WTC11 (cell line): ENCODE measurements at regions not wholly inside any gene's neighbourhood (a gene's known extent, or its start where the extent isn't known, plus 50 kb on each side); places are given as distances from the start of the nearest gene placed in this dataset.

ENCODE experiments used
- ELF4 ChIP-seq: sonication (generic); formaldehyde crosslinking; IDR thresholded peaks from 2 replicates; pipeline ENCODE4 v1.8.1; 2022; ENCODE audit warnings: low read depth, mild to moderate bottlenecking, moderate library complexity, missing genetic modification reagents
- ESRRA ChIP-seq: sonication (generic); formaldehyde crosslinking; IDR thresholded peaks from 2 replicates; pipeline ENCODE4 v1.8.1; 2022; ENCODE audit warnings: mild to moderate bottlenecking, missing genetic modification reagents, borderline replicate concordance
- IRF2 ChIP-seq: sonication (generic); formaldehyde crosslinking; IDR thresholded peaks from 2 replicates; pipeline ENCODE4 v1.8.0; 2022; ENCODE audit warnings: low read depth, missing genetic modification reagents, borderline replicate concordance
- JAZF1 ChIP-seq: fragments of 250-450 bp; sonication (Bioruptor Pico); IDR thresholded peaks from 2 replicates; pipeline ENCODE4 v1.9.0; 2021; ENCODE audit warnings: moderate library complexity, mild to moderate bottlenecking, inconsistent platforms
- NFYB ChIP-seq: sonication (generic); formaldehyde crosslinking; conservative IDR thresholded peaks from 2 replicates; pipeline ENCODE4 v1.8.0; 2022; ENCODE audit warnings: low read depth, missing genetic modification reagents
- TF ChIP-seq, protein P1 (sequence below): sonication (generic); formaldehyde crosslinking; IDR thresholded peaks from 2 replicates; pipeline ENCODE4 v1.8.1; 2022; ENCODE audit warnings: low read depth, missing genetic modification reagents, borderline replicate concordance
- TF ChIP-seq, protein P2 (sequence below): fragments of 200-600 bp; IDR thresholded peaks from 2 replicates; pipeline ENCODE4 v1.8.0; 2022; ENCODE audit warnings: antibody characterized with exemption
- TF ChIP-seq, protein P3 (sequence below): fragments of 250-450 bp; sonication (Bioruptor Pico); IDR thresholded peaks from 2 replicates; pipeline ENCODE4 v1.9.0; 2021; ENCODE audit warnings: mild to moderate bottlenecking, borderline replicate concordance
- TF ChIP-seq, protein P4 (sequence below): sonication (generic); formaldehyde crosslinking; IDR thresholded peaks from 2 replicates; pipeline ENCODE4 v1.8.1; 2022; ENCODE audit warnings: mild to moderate bottlenecking, moderate library complexity, missing genetic modification reagents
- TF ChIP-seq, protein P5 (sequence below): sonication (generic); formaldehyde crosslinking; IDR thresholded peaks from 2 replicates; pipeline ENCODE4 v1.8.1; 2023; ENCODE audit warnings: mild to moderate bottlenecking, missing genetic modification reagents, moderate library complexity
- TF ChIP-seq, protein P6 (sequence below): sonication (generic); formaldehyde crosslinking; IDR thresholded peaks from 2 replicates; pipeline ENCODE4 v1.8.1; 2023; ENCODE audit warnings: mild to moderate bottlenecking, missing genetic modification reagents, moderate library complexity
- TF ChIP-seq, protein P7 (sequence below): sonication (generic); formaldehyde crosslinking; IDR thresholded peaks from 2 replicates; pipeline ENCODE4 v1.8.0; 2022; ENCODE audit warnings: mild to moderate bottlenecking, missing genetic modification reagents
- TF ChIP-seq, protein P8 (sequence below): sonication (generic); formaldehyde crosslinking; IDR thresholded peaks from 2 replicates; pipeline ENCODE4 v1.8.0; 2023; ENCODE audit warnings: missing genetic modification reagents, mild to moderate bottlenecking, borderline replicate concordance
- TF ChIP-seq, protein P9 (sequence below): sonication (generic); formaldehyde crosslinking; IDR thresholded peaks from 2 replicates; pipeline ENCODE4 v1.8.1; 2022; ENCODE audit warnings: missing genetic modification reagents, borderline replicate concordance

DNA sequence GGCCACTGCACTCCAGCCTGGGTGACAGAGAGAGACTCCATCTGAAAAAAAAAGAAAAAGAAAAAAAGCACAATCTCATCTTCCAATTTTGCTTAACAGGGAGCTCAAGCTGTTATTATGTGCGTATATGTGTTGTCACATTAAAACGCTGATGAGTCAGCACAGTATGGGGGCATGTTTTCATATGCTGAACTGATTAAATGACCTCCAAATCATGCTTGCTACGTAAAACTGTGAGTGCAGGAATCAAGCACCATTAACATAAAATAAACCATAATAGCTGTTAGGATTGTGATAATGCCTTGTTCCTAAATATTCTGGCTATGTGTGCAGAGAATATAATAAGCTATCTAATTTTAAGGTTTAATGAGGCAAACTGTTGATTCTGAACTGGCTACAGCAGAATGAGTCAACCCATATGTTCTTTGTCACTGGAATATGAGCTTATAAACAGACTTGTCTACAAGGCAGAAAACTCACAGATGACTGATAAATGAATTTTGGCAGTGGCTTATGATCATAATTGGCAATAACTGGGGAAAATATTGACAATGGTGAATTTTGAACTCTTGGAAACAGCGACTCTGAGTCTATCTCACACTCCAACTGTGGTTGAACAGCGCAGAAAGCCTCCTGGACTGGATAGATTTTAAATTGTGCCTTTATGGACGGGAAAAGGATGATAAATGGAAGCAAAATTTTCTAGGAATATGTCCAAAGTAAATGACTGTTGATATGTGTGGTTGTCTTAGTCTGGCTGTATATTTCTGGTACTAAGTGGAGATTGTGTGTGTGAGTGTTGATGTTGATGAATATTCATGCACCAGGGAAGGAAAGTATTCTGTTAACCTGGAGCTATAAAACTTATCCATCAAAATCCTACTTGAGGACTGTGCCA lies 75.5 kb downstream of the VCAM1 start:
- TF ChIP-seq, protein P1, sequence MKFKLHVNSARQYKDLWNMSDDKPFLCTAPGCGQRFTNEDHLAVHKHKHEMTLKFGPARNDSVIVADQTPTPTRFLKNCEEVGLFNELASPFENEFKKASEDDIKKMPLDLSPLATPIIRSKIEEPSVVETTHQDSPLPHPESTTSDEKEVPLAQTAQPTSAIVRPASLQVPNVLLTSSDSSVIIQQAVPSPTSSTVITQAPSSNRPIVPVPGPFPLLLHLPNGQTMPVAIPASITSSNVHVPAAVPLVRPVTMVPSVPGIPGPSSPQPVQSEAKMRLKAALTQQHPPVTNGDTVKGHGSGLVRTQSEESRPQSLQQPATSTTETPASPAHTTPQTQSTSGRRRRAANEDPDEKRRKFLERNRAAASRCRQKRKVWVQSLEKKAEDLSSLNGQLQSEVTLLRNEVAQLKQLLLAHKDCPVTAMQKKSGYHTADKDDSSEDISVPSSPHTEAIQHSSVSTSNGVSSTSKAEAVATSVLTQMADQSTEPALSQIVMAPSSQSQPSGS (CRISPR knock-in tag), result no peak
- TF ChIP-seq, protein P2, sequence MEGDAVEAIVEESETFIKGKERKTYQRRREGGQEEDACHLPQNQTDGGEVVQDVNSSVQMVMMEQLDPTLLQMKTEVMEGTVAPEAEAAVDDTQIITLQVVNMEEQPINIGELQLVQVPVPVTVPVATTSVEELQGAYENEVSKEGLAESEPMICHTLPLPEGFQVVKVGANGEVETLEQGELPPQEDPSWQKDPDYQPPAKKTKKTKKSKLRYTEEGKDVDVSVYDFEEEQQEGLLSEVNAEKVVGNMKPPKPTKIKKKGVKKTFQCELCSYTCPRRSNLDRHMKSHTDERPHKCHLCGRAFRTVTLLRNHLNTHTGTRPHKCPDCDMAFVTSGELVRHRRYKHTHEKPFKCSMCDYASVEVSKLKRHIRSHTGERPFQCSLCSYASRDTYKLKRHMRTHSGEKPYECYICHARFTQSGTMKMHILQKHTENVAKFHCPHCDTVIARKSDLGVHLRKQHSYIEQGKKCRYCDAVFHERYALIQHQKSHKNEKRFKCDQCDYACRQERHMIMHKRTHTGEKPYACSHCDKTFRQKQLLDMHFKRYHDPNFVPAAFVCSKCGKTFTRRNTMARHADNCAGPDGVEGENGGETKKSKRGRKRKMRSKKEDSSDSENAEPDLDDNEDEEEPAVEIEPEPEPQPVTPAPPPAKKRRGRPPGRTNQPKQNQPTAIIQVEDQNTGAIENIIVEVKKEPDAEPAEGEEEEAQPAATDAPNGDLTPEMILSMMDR, result no peak
- TF ChIP-seq, protein P3, sequence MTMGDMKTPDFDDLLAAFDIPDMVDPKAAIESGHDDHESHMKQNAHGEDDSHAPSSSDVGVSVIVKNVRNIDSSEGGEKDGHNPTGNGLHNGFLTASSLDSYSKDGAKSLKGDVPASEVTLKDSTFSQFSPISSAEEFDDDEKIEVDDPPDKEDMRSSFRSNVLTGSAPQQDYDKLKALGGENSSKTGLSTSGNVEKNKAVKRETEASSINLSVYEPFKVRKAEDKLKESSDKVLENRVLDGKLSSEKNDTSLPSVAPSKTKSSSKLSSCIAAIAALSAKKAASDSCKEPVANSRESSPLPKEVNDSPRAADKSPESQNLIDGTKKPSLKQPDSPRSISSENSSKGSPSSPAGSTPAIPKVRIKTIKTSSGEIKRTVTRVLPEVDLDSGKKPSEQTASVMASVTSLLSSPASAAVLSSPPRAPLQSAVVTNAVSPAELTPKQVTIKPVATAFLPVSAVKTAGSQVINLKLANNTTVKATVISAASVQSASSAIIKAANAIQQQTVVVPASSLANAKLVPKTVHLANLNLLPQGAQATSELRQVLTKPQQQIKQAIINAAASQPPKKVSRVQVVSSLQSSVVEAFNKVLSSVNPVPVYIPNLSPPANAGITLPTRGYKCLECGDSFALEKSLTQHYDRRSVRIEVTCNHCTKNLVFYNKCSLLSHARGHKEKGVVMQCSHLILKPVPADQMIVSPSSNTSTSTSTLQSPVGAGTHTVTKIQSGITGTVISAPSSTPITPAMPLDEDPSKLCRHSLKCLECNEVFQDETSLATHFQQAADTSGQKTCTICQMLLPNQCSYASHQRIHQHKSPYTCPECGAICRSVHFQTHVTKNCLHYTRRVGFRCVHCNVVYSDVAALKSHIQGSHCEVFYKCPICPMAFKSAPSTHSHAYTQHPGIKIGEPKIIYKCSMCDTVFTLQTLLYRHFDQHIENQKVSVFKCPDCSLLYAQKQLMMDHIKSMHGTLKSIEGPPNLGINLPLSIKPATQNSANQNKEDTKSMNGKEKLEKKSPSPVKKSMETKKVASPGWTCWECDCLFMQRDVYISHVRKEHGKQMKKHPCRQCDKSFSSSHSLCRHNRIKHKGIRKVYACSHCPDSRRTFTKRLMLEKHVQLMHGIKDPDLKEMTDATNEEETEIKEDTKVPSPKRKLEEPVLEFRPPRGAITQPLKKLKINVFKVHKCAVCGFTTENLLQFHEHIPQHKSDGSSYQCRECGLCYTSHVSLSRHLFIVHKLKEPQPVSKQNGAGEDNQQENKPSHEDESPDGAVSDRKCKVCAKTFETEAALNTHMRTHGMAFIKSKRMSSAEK (CRISPR knock-in tag), result no peak
- TF ChIP-seq ELF4 (CRISPR knock-in tag), result no peak
- TF ChIP-seq, protein P4, sequence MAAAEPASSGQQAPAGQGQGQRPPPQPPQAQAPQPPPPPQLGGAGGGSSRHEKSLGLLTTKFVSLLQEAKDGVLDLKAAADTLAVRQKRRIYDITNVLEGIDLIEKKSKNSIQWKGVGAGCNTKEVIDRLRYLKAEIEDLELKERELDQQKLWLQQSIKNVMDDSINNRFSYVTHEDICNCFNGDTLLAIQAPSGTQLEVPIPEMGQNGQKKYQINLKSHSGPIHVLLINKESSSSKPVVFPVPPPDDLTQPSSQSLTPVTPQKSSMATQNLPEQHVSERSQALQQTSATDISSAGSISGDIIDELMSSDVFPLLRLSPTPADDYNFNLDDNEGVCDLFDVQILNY (CRISPR knock-in tag), result no peak
- TF ChIP-seq, protein P5, sequence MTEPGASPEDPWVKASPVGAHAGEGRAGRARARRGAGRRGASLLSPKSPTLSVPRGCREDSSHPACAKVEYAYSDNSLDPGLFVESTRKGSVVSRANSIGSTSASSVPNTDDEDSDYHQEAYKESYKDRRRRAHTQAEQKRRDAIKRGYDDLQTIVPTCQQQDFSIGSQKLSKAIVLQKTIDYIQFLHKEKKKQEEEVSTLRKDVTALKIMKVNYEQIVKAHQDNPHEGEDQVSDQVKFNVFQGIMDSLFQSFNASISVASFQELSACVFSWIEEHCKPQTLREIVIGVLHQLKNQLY (CRISPR knock-in tag), result no peak
- TF ChIP-seq, protein P6, sequence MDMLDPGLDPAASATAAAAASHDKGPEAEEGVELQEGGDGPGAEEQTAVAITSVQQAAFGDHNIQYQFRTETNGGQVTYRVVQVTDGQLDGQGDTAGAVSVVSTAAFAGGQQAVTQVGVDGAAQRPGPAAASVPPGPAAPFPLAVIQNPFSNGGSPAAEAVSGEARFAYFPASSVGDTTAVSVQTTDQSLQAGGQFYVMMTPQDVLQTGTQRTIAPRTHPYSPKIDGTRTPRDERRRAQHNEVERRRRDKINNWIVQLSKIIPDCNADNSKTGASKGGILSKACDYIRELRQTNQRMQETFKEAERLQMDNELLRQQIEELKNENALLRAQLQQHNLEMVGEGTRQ (CRISPR knock-in tag), result no peak
- no peak for TF ChIP-seq ESRRA
- TF ChIP-seq, protein P7, sequence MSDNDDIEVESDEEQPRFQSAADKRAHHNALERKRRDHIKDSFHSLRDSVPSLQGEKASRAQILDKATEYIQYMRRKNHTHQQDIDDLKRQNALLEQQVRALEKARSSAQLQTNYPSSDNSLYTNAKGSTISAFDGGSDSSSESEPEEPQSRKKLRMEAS (CRISPR knock-in tag), result no peak
- no peak for TF ChIP-seq IRF2 (CRISPR knock-in tag)
- TF ChIP-seq, protein P8, sequence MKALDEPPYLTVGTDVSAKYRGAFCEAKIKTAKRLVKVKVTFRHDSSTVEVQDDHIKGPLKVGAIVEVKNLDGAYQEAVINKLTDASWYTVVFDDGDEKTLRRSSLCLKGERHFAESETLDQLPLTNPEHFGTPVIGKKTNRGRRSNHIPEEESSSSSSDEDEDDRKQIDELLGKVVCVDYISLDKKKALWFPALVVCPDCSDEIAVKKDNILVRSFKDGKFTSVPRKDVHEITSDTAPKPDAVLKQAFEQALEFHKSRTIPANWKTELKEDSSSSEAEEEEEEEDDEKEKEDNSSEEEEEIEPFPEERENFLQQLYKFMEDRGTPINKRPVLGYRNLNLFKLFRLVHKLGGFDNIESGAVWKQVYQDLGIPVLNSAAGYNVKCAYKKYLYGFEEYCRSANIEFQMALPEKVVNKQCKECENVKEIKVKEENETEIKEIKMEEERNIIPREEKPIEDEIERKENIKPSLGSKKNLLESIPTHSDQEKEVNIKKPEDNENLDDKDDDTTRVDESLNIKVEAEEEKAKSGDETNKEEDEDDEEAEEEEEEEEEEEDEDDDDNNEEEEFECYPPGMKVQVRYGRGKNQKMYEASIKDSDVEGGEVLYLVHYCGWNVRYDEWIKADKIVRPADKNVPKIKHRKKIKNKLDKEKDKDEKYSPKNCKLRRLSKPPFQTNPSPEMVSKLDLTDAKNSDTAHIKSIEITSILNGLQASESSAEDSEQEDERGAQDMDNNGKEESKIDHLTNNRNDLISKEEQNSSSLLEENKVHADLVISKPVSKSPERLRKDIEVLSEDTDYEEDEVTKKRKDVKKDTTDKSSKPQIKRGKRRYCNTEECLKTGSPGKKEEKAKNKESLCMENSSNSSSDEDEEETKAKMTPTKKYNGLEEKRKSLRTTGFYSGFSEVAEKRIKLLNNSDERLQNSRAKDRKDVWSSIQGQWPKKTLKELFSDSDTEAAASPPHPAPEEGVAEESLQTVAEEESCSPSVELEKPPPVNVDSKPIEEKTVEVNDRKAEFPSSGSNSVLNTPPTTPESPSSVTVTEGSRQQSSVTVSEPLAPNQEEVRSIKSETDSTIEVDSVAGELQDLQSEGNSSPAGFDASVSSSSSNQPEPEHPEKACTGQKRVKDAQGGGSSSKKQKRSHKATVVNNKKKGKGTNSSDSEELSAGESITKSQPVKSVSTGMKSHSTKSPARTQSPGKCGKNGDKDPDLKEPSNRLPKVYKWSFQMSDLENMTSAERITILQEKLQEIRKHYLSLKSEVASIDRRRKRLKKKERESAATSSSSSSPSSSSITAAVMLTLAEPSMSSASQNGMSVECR (CRISPR knock-in tag), result no peak
- no peak for TF ChIP-seq NFYB
- TF ChIP-seq JAZF1 (CRISPR knock-in tag), result no peak
- TF ChIP-seq, protein P9, sequence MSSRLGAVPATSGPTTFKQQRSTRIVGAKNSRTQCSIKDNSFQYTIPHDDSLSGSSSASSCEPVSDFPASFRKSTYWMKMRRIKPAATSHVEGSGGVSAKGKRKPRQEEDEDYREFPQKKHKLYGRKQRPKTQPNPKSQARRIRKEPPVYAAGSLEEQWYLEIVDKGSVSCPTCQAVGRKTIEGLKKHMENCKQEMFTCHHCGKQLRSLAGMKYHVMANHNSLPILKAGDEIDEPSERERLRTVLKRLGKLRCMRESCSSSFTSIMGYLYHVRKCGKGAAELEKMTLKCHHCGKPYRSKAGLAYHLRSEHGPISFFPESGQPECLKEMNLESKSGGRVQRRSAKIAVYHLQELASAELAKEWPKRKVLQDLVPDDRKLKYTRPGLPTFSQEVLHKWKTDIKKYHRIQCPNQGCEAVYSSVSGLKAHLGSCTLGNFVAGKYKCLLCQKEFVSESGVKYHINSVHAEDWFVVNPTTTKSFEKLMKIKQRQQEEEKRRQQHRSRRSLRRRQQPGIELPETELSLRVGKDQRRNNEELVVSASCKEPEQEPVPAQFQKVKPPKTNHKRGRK (CRISPR knock-in tag), result no peak
